ENCODE measurements at regions not wholly inside any gene's neighbourhood (a gene's known extent, or its start where the extent isn't known, plus 50 kb on each side); places are given as distances from the start of the nearest gene placed in this dataset.

DNA sequence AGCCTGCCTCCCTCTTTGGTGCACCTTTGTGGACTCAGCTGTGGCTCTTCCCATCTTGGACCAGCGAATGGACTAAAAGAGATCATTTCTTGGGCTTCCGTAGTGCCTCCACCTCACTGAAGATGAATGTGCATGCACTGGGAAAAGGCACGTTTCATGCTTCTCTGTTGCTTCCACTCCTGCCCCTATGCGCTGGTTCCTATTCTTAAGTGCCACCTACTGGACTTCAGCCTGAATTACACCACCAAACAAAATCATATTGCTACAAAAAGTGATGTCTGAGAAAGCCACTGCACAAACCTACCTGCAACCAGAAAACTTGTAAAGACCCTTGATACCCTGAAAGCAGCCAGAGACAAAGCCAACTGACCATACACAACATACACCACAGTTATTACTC is 695.6 kb downstream of the TSN start:
- Histone ChIP-seq H3K9me3 (peaks cover 7% of the 10 kb centered on the region), H3K27ac (no peak overlapping the region), H3K4me1 (no peaks in the 10 kb centered on the region), H3K4me3 (no peak overlapping the region), H3K36me3 (ENCODE audit: insufficient read depth in 1 of 2, low read depth in 1 of 2) (no peaks in the 10 kb centered on the region), H3K27me3 (ENCODE audit: insufficient read depth in 3 of 3, low read length in 2 of 3) (no peaks in the 10 kb centered on the region)
- DNase-seq (no peak), ATAC-seq (no peak)
- TF ChIP-seq, protein P1, sequence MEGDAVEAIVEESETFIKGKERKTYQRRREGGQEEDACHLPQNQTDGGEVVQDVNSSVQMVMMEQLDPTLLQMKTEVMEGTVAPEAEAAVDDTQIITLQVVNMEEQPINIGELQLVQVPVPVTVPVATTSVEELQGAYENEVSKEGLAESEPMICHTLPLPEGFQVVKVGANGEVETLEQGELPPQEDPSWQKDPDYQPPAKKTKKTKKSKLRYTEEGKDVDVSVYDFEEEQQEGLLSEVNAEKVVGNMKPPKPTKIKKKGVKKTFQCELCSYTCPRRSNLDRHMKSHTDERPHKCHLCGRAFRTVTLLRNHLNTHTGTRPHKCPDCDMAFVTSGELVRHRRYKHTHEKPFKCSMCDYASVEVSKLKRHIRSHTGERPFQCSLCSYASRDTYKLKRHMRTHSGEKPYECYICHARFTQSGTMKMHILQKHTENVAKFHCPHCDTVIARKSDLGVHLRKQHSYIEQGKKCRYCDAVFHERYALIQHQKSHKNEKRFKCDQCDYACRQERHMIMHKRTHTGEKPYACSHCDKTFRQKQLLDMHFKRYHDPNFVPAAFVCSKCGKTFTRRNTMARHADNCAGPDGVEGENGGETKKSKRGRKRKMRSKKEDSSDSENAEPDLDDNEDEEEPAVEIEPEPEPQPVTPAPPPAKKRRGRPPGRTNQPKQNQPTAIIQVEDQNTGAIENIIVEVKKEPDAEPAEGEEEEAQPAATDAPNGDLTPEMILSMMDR (IDR thresholded peaks at IDR 0.05): peak; percentile 19
- intact Hi-C loops (cut with DNase I): loop anchor here in 1 of 2 donors (2.0 kb wide), 1 partner anchor 476 kb away; no protein-coding TSS in a partner anchor
- 48 to 65% (median 61%) methylated on average over 4 of the region's 4 CpGs for WGBS, 3 donors

DNA sequence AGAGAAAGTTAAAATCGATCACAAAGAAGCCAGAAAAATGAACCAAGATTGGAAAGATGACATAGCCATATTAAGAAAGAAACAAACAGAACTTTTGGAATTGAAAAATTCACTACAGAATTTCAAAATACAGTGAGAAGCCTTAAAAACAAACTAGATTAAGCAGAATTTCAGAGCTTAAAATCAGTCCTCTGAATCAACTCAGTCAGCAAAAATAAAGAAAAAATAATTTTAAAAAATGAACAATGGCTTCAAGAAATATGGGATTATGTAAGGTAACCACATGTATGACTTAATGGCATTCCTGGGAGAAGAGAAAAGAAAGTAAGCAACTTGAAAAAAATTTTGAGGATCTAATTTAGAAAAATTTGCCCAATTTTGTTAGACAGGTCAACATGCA is 696.2 kb downstream of the TSN start:
- Histone ChIP-seq H3K4me3 (no peak overlapping the region), H3K27ac (no peak overlapping the region), H3K27me3 (ENCODE audit: insufficient read depth in 3 of 3, low read length in 2 of 3) (no peaks in the 10 kb centered on the region), H3K36me3 (ENCODE audit: insufficient read depth in 1 of 2, low read depth in 1 of 2) (no peaks in the 10 kb centered on the region), H3K4me1 (no peaks in the 10 kb centered on the region), H3K9me3 (peaks cover 7% of the 10 kb centered on the region)
- no peak for ATAC-seq
- TF ChIP-seq, protein P1 (IDR thresholded peaks at IDR 0.05): no peak
- intact Hi-C loops (cut with DNase I): loop anchor here in 1 of 2 donors (2.0 kb wide), 1 partner anchor 477 kb away; no protein-coding TSS in a partner anchor
- WGBS, 3 donors: 81 to 87% (median 84%) methylated on average over 1 of the region's 1 CpG
- DNase-seq: no peak

DNA sequence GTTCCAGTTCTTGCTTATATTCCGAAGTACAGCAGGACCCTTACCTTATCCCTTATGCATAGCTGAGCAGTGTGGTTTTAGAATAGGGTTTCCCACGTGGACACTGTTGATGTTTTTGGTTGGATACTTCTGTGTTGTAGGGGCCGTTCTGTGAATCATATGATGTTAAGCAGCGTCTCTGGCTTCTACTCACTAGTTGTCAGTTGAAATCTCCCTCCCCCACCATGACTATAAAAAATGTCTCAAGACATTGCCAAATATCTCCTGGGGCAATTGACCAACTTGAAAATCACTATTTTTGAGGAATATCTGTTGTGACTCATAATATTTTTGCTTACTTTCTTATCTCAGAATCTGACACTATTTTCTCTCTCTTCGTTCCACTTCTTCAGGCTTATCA is 713.7 kb downstream of the TSN start:
- Histone ChIP-seq H3K4me3 (no peak overlapping the region), H3K36me3 (ENCODE audit: insufficient read depth in 1 of 2, low read depth in 1 of 2) (no peaks in the 10 kb centered on the region), H3K9me3 (no peaks in the 10 kb centered on the region), H3K27me3 (ENCODE audit: insufficient read depth in 3 of 3, low read length in 2 of 3) (no peaks in the 10 kb centered on the region), H3K4me1 (no peaks in the 10 kb centered on the region), H3K27ac (no peak overlapping the region)
- intact Hi-C loops (cut with DNase I): no loop called here
- DNase-seq (no peak), ATAC-seq (no peak)
- 32 to 42% (median 34%) methylated on average over 5 of the region's 5 CpGs for whole genome bisulfite sequencing, 3 donors
- TF ChIP-seq, protein P1 (IDR thresholded peaks at IDR 0.05): no peak

DNA sequence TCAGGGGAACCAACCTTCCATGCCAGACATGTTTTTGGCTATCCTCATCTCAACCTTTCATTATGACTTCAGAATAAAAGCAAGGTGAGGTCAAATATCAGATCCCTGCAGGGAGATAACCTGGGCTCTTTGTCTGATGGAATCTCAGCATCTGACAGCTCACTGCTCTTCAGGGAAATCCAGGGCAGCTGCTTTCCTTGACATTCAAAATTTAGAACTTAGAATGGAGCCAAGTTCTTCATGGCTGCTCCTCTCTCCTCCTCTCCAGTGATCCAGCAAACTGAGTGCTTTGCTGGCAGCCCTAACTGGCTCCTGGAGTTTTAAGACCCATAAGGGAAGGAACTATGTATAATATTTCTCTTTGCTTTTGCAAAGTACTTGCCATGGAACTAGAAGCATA is 716.3 kb downstream of the TSN start:
- no peak overlapping the region for H3K4me3 ChIP-seq
- TF ChIP-seq, protein P1 (IDR thresholded peaks at IDR 0.05): no peak
- no peaks in the 10 kb centered on the region for H3K36me3 ChIP-seq (ENCODE audit: insufficient read depth in 1 of 2, low read depth in 1 of 2)
- H3K9me3 ChIP-seq: no peaks in the 10 kb centered on the region
- ATAC-seq (no peak), DNase-seq (no peak)
- intact Hi-C loops (cut with DNase I): no loop called here
- H3K27me3 ChIP-seq (ENCODE audit: insufficient read depth in 3 of 3, low read length in 2 of 3): no peaks in the 10 kb centered on the region
- no peak overlapping the region for H3K27ac ChIP-seq
- H3K4me1 ChIP-seq: no peaks in the 10 kb centered on the region

DNA sequence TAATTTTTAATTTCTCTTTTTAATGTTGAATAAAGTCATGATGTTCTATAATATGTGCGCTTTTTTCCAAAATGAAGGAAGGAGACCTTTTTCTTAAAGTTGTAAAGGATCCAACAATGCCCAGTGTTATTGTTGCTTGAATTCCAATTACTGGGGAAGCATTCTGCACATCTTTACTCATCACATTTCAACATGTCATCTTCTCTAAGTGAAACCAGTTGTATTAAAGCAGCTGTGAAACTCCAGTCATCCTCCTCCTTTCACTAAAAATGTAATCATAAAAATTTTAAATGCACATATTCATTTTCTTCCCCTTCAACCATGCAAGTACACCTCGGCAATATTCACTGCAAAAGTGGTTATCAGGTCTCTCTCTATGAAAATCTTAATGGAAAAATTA is 722.7 kb downstream of the TSN start:
- DNase-seq (no peak), ATAC-seq (no peak)
- WGBS, 3 donors: 73 to 77% (median 73%) methylated on average over 2 of the region's 2 CpGs
- Histone ChIP-seq H3K4me3 (no peak overlapping the region), H3K36me3 (ENCODE audit: insufficient read depth in 1 of 2, low read depth in 1 of 2) (no peaks in the 10 kb centered on the region), H3K4me1 (no peaks in the 10 kb centered on the region), H3K27me3 (ENCODE audit: insufficient read depth in 3 of 3, low read length in 2 of 3) (no peaks in the 10 kb centered on the region), H3K9me3 (no peaks in the 10 kb centered on the region), H3K27ac (no peak overlapping the region)
- TF ChIP-seq, protein P1 (IDR thresholded peaks at IDR 0.05): no peak
- intact Hi-C loops (cut with DNase I): no loop called here
